ENCODE measurements at regions not wholly inside any gene's neighbourhood (a gene's known extent, or its start where the extent isn't known, plus 50 kb on each side); places are given as distances from the start of the nearest gene placed in this dataset.

- TF ChIP-seq CTCF (conservative IDR thresholded peaks at IDR 0.05 in 1 of 2, IDR thresholded peaks at IDR 0.05 in 1 of 2; ENCODE audit: extremely low read depth in 1 of 2, insufficient read depth in 1 of 2, low read depth in 1 of 2, low read length in 2 of 2) (no peak), EZH2 (IDR thresholded peaks at IDR 0.05; ENCODE audit: borderline replicate concordance, low read length) (no peak)
Measured at GRCh38 chr4:154985673-154986072, 204.6 kb downstream of the RBM46 start.
